ENCODE measurements at regions not wholly inside any gene's neighbourhood (a gene's known extent, or its start where the extent isn't known, plus 50 kb on each side); places are given as distances from the start of the nearest gene placed in this dataset.

DNA sequence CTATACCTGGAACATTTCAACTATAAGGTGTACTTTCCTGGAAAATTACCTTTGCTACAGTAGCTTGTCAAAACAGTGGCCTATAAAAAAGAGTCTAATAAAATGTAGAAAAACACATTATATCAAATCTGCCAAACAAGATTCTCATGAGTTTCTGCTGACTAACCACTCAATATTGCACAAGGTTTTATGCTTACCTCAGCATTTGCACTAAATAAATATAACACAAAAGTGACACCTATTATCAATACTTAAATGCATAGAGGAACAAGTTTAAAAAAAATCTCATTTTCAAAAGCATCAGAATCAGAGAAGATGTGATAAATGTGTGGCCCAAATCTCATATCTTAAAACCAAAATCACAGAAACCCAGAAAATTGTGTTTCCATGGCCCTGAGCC, 281.4 kb downstream of the RSL24D1 start:
- H3K4me1 ChIP-seq: no peaks in the 10 kb centered on the region
- no peak for ATAC-seq
- H3K27ac ChIP-seq: no peak overlapping the region
- no peak for DNase-seq
- H3K36me3 ChIP-seq: no peaks in the 10 kb centered on the region
- no peaks in the 10 kb centered on the region for H3K9me3 ChIP-seq
- no peak overlapping the region for H3K4me3 ChIP-seq
- TF ChIP-seq, protein P1, sequence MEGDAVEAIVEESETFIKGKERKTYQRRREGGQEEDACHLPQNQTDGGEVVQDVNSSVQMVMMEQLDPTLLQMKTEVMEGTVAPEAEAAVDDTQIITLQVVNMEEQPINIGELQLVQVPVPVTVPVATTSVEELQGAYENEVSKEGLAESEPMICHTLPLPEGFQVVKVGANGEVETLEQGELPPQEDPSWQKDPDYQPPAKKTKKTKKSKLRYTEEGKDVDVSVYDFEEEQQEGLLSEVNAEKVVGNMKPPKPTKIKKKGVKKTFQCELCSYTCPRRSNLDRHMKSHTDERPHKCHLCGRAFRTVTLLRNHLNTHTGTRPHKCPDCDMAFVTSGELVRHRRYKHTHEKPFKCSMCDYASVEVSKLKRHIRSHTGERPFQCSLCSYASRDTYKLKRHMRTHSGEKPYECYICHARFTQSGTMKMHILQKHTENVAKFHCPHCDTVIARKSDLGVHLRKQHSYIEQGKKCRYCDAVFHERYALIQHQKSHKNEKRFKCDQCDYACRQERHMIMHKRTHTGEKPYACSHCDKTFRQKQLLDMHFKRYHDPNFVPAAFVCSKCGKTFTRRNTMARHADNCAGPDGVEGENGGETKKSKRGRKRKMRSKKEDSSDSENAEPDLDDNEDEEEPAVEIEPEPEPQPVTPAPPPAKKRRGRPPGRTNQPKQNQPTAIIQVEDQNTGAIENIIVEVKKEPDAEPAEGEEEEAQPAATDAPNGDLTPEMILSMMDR (IDR thresholded peaks at IDR 0.05): no peak
- H3K27me3 ChIP-seq: no peaks in the 10 kb centered on the region
- intact Hi-C loops (cut with DNase I): no loop called here

DNA sequence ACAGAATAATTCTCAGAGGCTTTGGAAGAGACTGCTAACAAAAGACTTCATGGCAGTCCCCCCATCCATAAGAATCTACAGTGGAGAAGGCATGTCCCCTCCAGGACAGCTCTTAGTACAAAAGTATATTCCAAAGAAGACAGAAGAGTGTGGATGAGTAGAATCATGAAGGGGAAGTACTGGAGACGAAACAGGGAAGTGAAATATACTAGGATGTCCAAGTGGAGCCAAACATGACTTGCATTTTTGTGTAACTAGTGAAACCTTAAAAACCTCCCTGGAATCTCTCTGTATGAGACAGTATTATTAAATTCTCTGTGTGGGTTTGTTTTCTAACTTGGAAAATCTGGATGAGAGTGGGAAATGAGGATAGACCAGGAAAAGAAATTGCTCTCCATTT, 312.4 kb downstream of the RSL24D1 start:
- peak overlapping the region in 1 of 2 donors; percentile 55 for H3K27ac ChIP-seq
- no peak overlapping the region for H3K4me3 ChIP-seq
- intact Hi-C loops (cut with DNase I): no loop called here
- DNase-seq: no peak
- H3K36me3 ChIP-seq: no peaks in the 10 kb centered on the region
- TF ChIP-seq, protein P1 (IDR thresholded peaks at IDR 0.05): no peak
- ATAC-seq: no peak
- H3K4me1 ChIP-seq: no peaks in the 10 kb centered on the region
- H3K27me3 ChIP-seq: no peaks in the 10 kb centered on the region
- peaks cover 0 to 8% of the 10 kb centered on the region in 2 donors for H3K9me3 ChIP-seq

DNA sequence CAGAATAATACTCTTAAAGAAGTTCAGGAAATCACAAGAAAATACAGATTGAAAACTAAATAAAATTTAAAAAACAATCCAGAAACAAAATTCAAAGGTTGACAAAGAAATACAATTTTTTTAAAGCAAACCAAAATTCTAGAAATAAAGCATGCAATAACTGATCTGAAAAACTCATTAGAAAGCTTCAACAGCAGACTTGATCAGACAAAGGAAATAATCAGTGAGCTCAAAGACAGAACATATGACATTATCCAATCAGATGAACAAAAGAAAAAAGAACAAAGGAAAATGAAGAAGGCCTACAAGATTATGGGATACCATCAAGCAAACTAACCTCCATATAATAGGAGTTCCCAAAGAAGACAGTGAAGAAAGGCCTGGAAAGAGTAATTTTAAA, 336.8 kb downstream of the RSL24D1 start:
- intact Hi-C loops (cut with DNase I): no loop called here
- Histone ChIP-seq H3K27me3 (no peaks in the 10 kb centered on the region), H3K27ac (no peak overlapping the region), H3K4me1 (no peaks in the 10 kb centered on the region), H3K36me3 (no peaks in the 10 kb centered on the region), H3K9me3 (peaks cover 0 to 20% of the 10 kb centered on the region in 2 donors), H3K4me3 (no peak overlapping the region)
- ATAC-seq (no peak), DNase-seq (no peak)
- TF ChIP-seq, protein P1 (IDR thresholded peaks at IDR 0.05): no peak

DNA sequence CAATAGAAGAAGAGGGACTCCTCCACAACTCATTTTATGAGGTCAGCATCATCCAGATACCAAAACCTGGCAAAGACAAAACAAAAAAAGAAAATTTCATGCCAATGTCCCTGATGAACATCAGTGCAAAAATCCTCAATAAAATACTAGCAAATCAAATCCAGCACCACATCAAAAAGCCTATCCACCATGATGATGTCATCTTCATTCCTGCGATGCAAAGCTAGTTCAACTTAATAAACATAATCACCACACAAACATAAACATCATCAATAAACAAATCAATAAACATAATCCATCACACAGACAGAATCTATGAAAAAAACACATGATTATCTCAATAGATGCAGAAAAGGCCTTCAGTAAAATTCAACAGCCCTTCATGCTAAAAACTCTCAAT, 342.1 kb downstream of the RSL24D1 start:
- Histone ChIP-seq H3K36me3 (no peaks in the 10 kb centered on the region), H3K27me3 (no peaks in the 10 kb centered on the region), H3K9me3 (peaks cover 0 to 14% of the 10 kb centered on the region in 2 donors), H3K27ac (no peak overlapping the region), H3K4me3 (no peak overlapping the region), H3K4me1 (no peaks in the 10 kb centered on the region)
- DNase-seq (no peak), ATAC-seq (no peak)
- TF ChIP-seq, protein P1 (IDR thresholded peaks at IDR 0.05): no peak
- intact Hi-C loops (cut with DNase I): no loop called here

DNA sequence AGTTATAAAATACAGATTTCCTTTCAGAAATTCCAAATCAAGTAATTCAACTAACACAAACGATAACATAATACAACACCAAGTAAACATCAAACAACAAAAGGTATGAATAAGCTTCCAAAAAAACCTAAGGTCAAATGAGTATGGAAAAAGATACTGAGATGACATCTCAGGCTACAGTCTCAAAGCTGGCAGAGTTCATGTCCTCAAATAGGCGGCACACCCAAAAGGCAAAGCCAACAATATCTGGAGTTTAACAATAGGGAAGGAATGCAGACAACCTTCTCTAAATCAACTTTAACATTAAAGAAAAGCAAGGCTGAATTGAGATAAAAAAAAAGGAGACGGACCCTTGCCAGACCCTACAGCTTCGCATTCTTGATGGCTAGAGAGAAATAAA, 346.6 kb downstream of the RSL24D1 start:
- ATAC-seq (no peak), DNase-seq (no peak)
- no peak overlapping the region for H3K27ac ChIP-seq
- TF ChIP-seq, protein P1 (IDR thresholded peaks at IDR 0.05): no peak
- no peaks in the 10 kb centered on the region for H3K4me1 ChIP-seq
- no peaks in the 10 kb centered on the region for H3K36me3 ChIP-seq
- no peak overlapping the region for H3K4me3 ChIP-seq
- peaks cover 0 to 3% of the 10 kb centered on the region in 2 donors for H3K9me3 ChIP-seq
- intact Hi-C loops (cut with DNase I): no loop called here
- no peaks in the 10 kb centered on the region for H3K27me3 ChIP-seq
